H9 (cell line): ENCODE measurements at regions not wholly inside any gene's neighbourhood (a gene's known extent, or its start where the extent isn't known, plus 50 kb on each side); places are given as distances from the start of the nearest gene placed in this dataset.
A peak's percentile ranks its signal among the peaks of the same experiment; 100 is the strongest.

Experiments used
- DNase-seq: peaks from one replicate; pipeline ENCODE4 v3.0.0-alpha.2; 2017
- H2AFZ ChIP-seq: one replicate; pipeline ENCODE4 v1.6.1; 2013; ENCODE audit warnings: mild to moderate bottlenecking, low read length, control low read depth, moderate library complexity
- H2AK5ac ChIP-seq: 2 replicates; pipeline ENCODE4 v1.6.1; 2013; ENCODE audit warnings: low read length, control low read depth, mixed read lengths; ENCODE audit not compliant: insufficient read length
- H2BK120ac ChIP-seq: one replicate; pipeline ENCODE4 v1.6.1; 2013; ENCODE audit warnings: low read depth, mild to moderate bottlenecking, low read length, control low read depth, inconsistent platforms; ENCODE audit not compliant: poor library complexity, severe bottlenecking
- H2BK12ac ChIP-seq: 2 replicates; pipeline ENCODE4 v1.6.1; 2013; ENCODE audit warnings: low read length, control low read depth, mixed read lengths, low read depth; ENCODE audit not compliant: insufficient read length
- H2BK15ac ChIP-seq: 2 replicates; pipeline ENCODE4 v1.6.1; 2013; ENCODE audit warnings: low read depth, low read length, control low read depth
- H2BK20ac ChIP-seq: one replicate; pipeline ENCODE4 v1.6.1; 2013; ENCODE audit warnings: low read depth, mild to moderate bottlenecking, low read length, control low read depth, inconsistent platforms; ENCODE audit not compliant: poor library complexity, severe bottlenecking
- H2BK5ac ChIP-seq: 2 replicates; pipeline ENCODE4 v1.6.1; 2013; ENCODE audit warnings: low read length, control low read depth, mixed read lengths; ENCODE audit not compliant: insufficient read length
- H3K14ac ChIP-seq: 2 replicates; pipeline ENCODE4 v1.6.1; 2013; ENCODE audit warnings: low read length, control low read depth; ENCODE audit not compliant: insufficient read depth
- H3K18ac ChIP-seq: 2 replicates; pipeline ENCODE4 v1.6.1; 2013; ENCODE audit warnings: low read depth, mild to moderate bottlenecking, mixed read lengths, low read length, control low read depth; ENCODE audit not compliant: insufficient read length
- H3K23ac ChIP-seq: 2 replicates; pipeline ENCODE4 v1.6.1; 2013; ENCODE audit warnings: low read length, control low read depth, mixed read lengths, low read depth; ENCODE audit not compliant: insufficient read length
- H3K23me2 ChIP-seq: 2 replicates; pipeline ENCODE4 v1.6.1; 2013; ENCODE audit warnings: low read depth, mild to moderate bottlenecking, mixed read lengths, low read length, control low read depth; ENCODE audit not compliant: insufficient read length, poor library complexity, severe bottlenecking
- H3K27ac ChIP-seq: 2 replicates; pipeline ENCODE4 v1.5.1; 2013; ENCODE audit warnings: low read length, control low read depth, mixed read lengths, low read depth; ENCODE audit not compliant: insufficient read length
- H3K27me3 ChIP-seq: 2 replicates; pipeline ENCODE4 v1.6.1; 2013; ENCODE audit warnings: low read length, control low read depth, inconsistent platforms; ENCODE audit not compliant: insufficient read depth
- H3K4ac ChIP-seq: 2 replicates; pipeline ENCODE4 v1.6.1; 2013; ENCODE audit warnings: low read depth, mild to moderate bottlenecking, control low read depth, inconsistent platforms, low read length, moderate library complexity
- H3K4me1 ChIP-seq: 2 replicates; pipeline ENCODE4 v1.6.1; 2013; ENCODE audit warnings: low read length, control low read depth, inconsistent platforms; ENCODE audit not compliant: insufficient read depth
- H3K4me2 ChIP-seq: 2 replicates; pipeline ENCODE4 v1.6.1; 2013; ENCODE audit warnings: low read length, control low read depth, mixed read lengths; ENCODE audit not compliant: insufficient read length, insufficient read depth
- H3K56ac ChIP-seq: 2 replicates; pipeline ENCODE4 v1.6.1; 2013; ENCODE audit warnings: low read depth, mild to moderate bottlenecking, mixed read lengths, low read length, control low read depth; ENCODE audit not compliant: insufficient read length
- H3K79me1 ChIP-seq: 2 replicates; pipeline ENCODE4 v1.6.1; 2013; ENCODE audit warnings: low read depth, mild to moderate bottlenecking, moderate library complexity, low read length, control low read depth, inconsistent platforms; ENCODE audit not compliant: insufficient read depth, poor library complexity, severe bottlenecking
- H3K79me2 ChIP-seq: 2 replicates; pipeline ENCODE4 v1.6.1; 2013; ENCODE audit warnings: low read length, control low read depth, inconsistent platforms; ENCODE audit not compliant: insufficient read depth
- H3K9ac ChIP-seq: 2 replicates; pipeline ENCODE4 v1.6.1; 2013; ENCODE audit warnings: low read length, control low read depth, mixed read lengths; ENCODE audit not compliant: insufficient read length; ENCODE audit errors: extremely low read depth
- H3K9me3 ChIP-seq: one replicate; pipeline ENCODE4 v1.6.1; 2013; ENCODE audit warnings: low read depth, low read length, inconsistent platforms; ENCODE audit not compliant: control insufficient read depth
- H3T11ph ChIP-seq: one replicate; pipeline ENCODE4 v1.6.1; 2013; ENCODE audit warnings: mild to moderate bottlenecking, low read length, control low read depth, inconsistent platforms
- H4K20me1 ChIP-seq: one replicate; pipeline ENCODE4 v1.6.1; 2013; ENCODE audit not compliant: control insufficient read depth, insufficient read length, insufficient read depth
- H4K5ac ChIP-seq: 2 replicates; pipeline ENCODE4 v1.6.1; 2013; ENCODE audit warnings: low read depth, mild to moderate bottlenecking, mixed read lengths, low read length, control low read depth; ENCODE audit not compliant: insufficient read length
- H4K8ac ChIP-seq: replicated peaks from 2 replicates; pipeline ENCODE4 v1.6.1; 2013; ENCODE audit warnings: low read length, control low read depth, mixed read lengths, low read depth; ENCODE audit not compliant: insufficient read length
- H4K91ac ChIP-seq: 2 replicates; pipeline ENCODE4 v1.6.1; 2013; ENCODE audit warnings: low read depth, mild to moderate bottlenecking, moderate library complexity, mixed read lengths, low read length, control low read depth; ENCODE audit not compliant: insufficient read length
- H3K27ac Mint-ChIP-seq, 3 experiments: 2 replicates in 2 of 3; 3 replicates in 1 of 3; pipeline ENCODE4 v1.8.0; 2020 to 2021; ENCODE audit warnings: mixed read lengths in 3 of 3, mild to moderate bottlenecking in 1 of 3, moderate library complexity in 1 of 3
- H3K27me3 Mint-ChIP-seq: 2 replicates; pipeline ENCODE4 v1.8.0; 2021; ENCODE audit warnings: low read depth, mild to moderate bottlenecking, moderate library complexity, mixed read lengths
- H3K36me3 Mint-ChIP-seq, 3 experiments: 2 replicates in 2 of 3; 3 replicates in 1 of 3; pipeline ENCODE4 v1.8.0; 2020 to 2021; ENCODE audit warnings: low read depth in 3 of 3, mixed read lengths in 3 of 3; ENCODE audit not compliant: insufficient read depth in 1 of 3
- H3K4me1 Mint-ChIP-seq, 2 experiments: 2 replicates each; pipeline ENCODE4 v1.8.0; 2020; ENCODE audit warnings: mixed read lengths in 2 of 2
- H3K4me3 Mint-ChIP-seq, 2 experiments: 2 replicates in 1 of 2; 3 replicates in 1 of 2; pipeline ENCODE4 v1.8.0; 2020 to 2021; ENCODE audit warnings: mild to moderate bottlenecking in 2 of 2, mixed read lengths in 2 of 2, moderate library complexity in 1 of 2
- H3K9me3 Mint-ChIP-seq, 2 experiments: 2 replicates in 1 of 2; 3 replicates in 1 of 2; pipeline ENCODE4 v1.8.0; 2020; ENCODE audit warnings: mild to moderate bottlenecking in 2 of 2, mixed read lengths in 2 of 2, moderate library complexity in 1 of 2
- WGBS: extraction: QIAGEN DNeasy Blood & Tissue Kit; methylation state at CpG from one replicate; pipeline ENCODE4 v1.1.7; 2013; ENCODE audit warnings: missing lambda C conversion rate, low lambda C conversion rate, mixed read lengths; ENCODE audit not compliant: insufficient read length; ENCODE audit errors: extremely low coverage; 5-methylcytosine and 5-hydroxymethylcytosine counted together
- TF ChIP-seq, protein P1 (sequence below): fragments of 200-600 bp; sonication (generic); conservative IDR thresholded peaks from 3 replicates; pipeline ENCODE4 v1.8.0; 2021; ENCODE audit warnings: antibody characterized with exemption, mild to moderate bottlenecking

DNA sequence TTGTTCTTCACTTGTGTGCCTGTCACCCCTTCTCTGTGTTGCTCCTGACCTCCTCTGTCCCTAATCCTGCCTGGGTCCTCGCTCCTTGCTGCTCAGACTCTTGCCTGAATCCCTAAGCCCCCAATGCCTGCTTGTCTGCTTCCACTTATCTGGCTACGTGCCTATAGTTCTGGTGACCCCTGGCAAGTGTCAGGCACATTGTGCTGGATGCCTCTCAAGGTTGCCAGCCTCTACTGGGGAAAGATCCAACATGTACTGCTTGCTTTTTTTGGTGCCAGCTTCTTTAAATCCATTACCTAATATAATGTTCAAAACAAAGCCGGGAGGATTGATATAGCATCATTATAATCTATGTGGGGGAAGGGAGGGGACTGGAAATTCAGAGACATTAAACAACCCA is 448.0 kb upstream of the CCDC196 start:
- no peak overlapping the region for H2BK20ac ChIP-seq
- no peaks in the 10 kb centered on the region for H3K9me3 ChIP-seq
- Mint-ChIP-seq H3K27me3 (peaks cover 3% of the 10 kb centered on the region; the same call in 1 of the 2 replicates), H3K36me3 (peaks cover 2 to 6% (median 3%) of the 10 kb centered on the region in 3 experiments; a peak in 6 of 7 replicates), H3K27ac (no peak overlapping the region; a peak in 2 of 7 replicates), H3K9me3 (peaks cover 2 to 6% of the 10 kb centered on the region in 2 experiments), H3K4me3 (no peak overlapping the region), H3K4me1 (peaks cover 6 to 7% of the 10 kb centered on the region in 2 experiments)
- H3K27me3 ChIP-seq, result no peaks in the 10 kb centered on the region
- H3K4me1 ChIP-seq, result 0 out of 2 replicates have a peak, but pooled peaks cover 2% of the 10 kb centered on the region
- H4K5ac ChIP-seq, result peak overlapping the region; percentile 27
- DNase-seq, result no peak
- no peak overlapping the region for H3K27ac ChIP-seq
- no peak overlapping the region for H3K14ac ChIP-seq
- no peak overlapping the region for H2BK15ac ChIP-seq
- H2AFZ ChIP-seq, result no peak overlapping the region
- no peaks in the 10 kb centered on the region for H3K23me2 ChIP-seq
- H4K8ac ChIP-seq, result no peak overlapping the region
- no peak overlapping the region for H3K23ac ChIP-seq
- no peak overlapping the region for H3T11ph ChIP-seq
- no peaks in the 10 kb centered on the region for H3K79me2 ChIP-seq
- H3K4me2 ChIP-seq, result no peak overlapping the region
- no peaks in the 10 kb centered on the region for H3K79me1 ChIP-seq
- no peak overlapping the region for H2BK5ac ChIP-seq
- H3K56ac ChIP-seq, result no peak overlapping the region
- H4K91ac ChIP-seq, result no peak overlapping the region
- WGBS, result no CpG with 5 or more reads among the region's 3 CpGs
- H3K18ac ChIP-seq, result no peak overlapping the region
- TF ChIP-seq, protein P1, sequence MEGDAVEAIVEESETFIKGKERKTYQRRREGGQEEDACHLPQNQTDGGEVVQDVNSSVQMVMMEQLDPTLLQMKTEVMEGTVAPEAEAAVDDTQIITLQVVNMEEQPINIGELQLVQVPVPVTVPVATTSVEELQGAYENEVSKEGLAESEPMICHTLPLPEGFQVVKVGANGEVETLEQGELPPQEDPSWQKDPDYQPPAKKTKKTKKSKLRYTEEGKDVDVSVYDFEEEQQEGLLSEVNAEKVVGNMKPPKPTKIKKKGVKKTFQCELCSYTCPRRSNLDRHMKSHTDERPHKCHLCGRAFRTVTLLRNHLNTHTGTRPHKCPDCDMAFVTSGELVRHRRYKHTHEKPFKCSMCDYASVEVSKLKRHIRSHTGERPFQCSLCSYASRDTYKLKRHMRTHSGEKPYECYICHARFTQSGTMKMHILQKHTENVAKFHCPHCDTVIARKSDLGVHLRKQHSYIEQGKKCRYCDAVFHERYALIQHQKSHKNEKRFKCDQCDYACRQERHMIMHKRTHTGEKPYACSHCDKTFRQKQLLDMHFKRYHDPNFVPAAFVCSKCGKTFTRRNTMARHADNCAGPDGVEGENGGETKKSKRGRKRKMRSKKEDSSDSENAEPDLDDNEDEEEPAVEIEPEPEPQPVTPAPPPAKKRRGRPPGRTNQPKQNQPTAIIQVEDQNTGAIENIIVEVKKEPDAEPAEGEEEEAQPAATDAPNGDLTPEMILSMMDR, result no peak
- H2BK120ac ChIP-seq, result no peak overlapping the region
- no peak overlapping the region for H2AK5ac ChIP-seq
- H3K9ac ChIP-seq, result no peak overlapping the region
- no peaks in the 10 kb centered on the region for H4K20me1 ChIP-seq
- no peak overlapping the region; the same call in 1 of the 2 replicates for H3K4ac ChIP-seq
- H2BK12ac ChIP-seq, result no peak overlapping the region
